PFSK-1 (cell line): ENCODE measurements at regions not wholly inside any gene's neighbourhood (a gene's known extent, or its start where the extent isn't known, plus 50 kb on each side); places are given as distances from the start of the nearest gene placed in this dataset.
A peak's percentile ranks its signal among the peaks of the same experiment; 100 is the strongest.

ENCODE experiments used
- FOXP2 ChIP-seq: optimal IDR thresholded peaks from 2 replicates; pipeline ENCODE3; 2011; ENCODE audit warnings: borderline replicate concordance, control low read depth, inconsistent platforms; ENCODE audit not compliant: insufficient read depth; ENCODE audit errors: extremely low read length, extremely low read depth
- POLR2AphosphoS5 ChIP-seq: IDR thresholded peaks from 2 replicates; pipeline ENCODE4 v1.6.1; 2012; ENCODE audit warnings: low read depth, mild to moderate bottlenecking, control low read depth, low read length, moderate library complexity
- SIN3A ChIP-seq: IDR thresholded peaks from 2 replicates; pipeline ENCODE4 v1.6.1; 2012; ENCODE audit warnings: mild to moderate bottlenecking, low read length, moderate library complexity, borderline replicate concordance; ENCODE audit not compliant: insufficient read depth
- TAF1 ChIP-seq: IDR thresholded peaks from 2 replicates; pipeline ENCODE4 v1.6.1; 2012; ENCODE audit warnings: low read length, control low read depth, borderline replicate concordance; ENCODE audit not compliant: insufficient read depth
- TF ChIP-seq, protein P1 (sequence below), 2 experiments: IDR thresholded peaks; 2 replicates each; pipeline versions ENCODE4 v1.6.1 to v1.8.0; 2011 to 2012; ENCODE audit warnings: low read depth in 2 of 2, low read length in 2 of 2, control low read depth in 1 of 2, inconsistent platforms in 1 of 2, mild to moderate bottlenecking in 1 of 2, moderate library complexity in 1 of 2; ENCODE audit not compliant: insufficient read depth in 1 of 2

- TF ChIP-seq TAF1: no peak
- TF ChIP-seq, protein P1, sequence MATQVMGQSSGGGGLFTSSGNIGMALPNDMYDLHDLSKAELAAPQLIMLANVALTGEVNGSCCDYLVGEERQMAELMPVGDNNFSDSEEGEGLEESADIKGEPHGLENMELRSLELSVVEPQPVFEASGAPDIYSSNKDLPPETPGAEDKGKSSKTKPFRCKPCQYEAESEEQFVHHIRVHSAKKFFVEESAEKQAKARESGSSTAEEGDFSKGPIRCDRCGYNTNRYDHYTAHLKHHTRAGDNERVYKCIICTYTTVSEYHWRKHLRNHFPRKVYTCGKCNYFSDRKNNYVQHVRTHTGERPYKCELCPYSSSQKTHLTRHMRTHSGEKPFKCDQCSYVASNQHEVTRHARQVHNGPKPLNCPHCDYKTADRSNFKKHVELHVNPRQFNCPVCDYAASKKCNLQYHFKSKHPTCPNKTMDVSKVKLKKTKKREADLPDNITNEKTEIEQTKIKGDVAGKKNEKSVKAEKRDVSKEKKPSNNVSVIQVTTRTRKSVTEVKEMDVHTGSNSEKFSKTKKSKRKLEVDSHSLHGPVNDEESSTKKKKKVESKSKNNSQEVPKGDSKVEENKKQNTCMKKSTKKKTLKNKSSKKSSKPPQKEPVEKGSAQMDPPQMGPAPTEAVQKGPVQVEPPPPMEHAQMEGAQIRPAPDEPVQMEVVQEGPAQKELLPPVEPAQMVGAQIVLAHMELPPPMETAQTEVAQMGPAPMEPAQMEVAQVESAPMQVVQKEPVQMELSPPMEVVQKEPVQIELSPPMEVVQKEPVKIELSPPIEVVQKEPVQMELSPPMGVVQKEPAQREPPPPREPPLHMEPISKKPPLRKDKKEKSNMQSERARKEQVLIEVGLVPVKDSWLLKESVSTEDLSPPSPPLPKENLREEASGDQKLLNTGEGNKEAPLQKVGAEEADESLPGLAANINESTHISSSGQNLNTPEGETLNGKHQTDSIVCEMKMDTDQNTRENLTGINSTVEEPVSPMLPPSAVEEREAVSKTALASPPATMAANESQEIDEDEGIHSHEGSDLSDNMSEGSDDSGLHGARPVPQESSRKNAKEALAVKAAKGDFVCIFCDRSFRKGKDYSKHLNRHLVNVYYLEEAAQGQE (IDR thresholded peaks at IDR 0.05; ENCODE audit: insufficient read depth in 1 of 2, low read depth in 2 of 2, low read length in 2 of 2): no peak
- TF ChIP-seq POLR2AphosphoS5: no peak
- no peak for TF ChIP-seq FOXP2
- no peak for TF ChIP-seq SIN3A
These were observed 78.1 kb downstream of the HFE start for GRCh38 chr6:26165261-26165790.

DNA sequence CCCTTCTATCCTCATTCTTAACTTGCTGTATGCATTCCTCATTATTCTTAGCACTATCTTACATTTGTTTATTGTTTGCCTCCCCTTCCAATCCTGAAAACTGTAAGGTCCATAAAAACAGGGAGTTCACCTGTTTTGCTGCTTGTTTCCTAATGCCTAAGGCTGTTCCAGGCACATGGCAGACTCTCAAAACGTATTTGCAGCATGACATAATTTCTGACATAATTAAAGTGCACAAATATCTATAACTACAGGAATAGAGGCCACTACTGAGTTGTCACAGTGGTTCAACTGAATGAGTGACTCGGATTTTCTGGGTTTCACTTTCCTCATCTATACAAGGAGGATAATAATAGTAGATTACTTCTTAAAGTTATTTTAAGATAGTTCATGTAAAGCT, 83.0 kb downstream of the HFE start:
- TF ChIP-seq POLR2AphosphoS5 (no peak), TAF1 (no peak), SIN3A (no peak), FOXP2 (no peak)
- TF ChIP-seq, protein P1 (IDR thresholded peaks at IDR 0.05; ENCODE audit: insufficient read depth in 1 of 2, low read depth in 2 of 2, low read length in 2 of 2): no peak

- TF ChIP-seq SIN3A (0 out of 2 replicates have a peak, but pooled peaks have one; percentile 9), FOXP2 (no peak), POLR2AphosphoS5 (no peak; the same call in 1 of the 2 replicates), TAF1 (no peak)
- TF ChIP-seq, protein P1 (IDR thresholded peaks at IDR 0.05; ENCODE audit: insufficient read depth in 1 of 2, low read depth in 2 of 2, low read length in 2 of 2): no peak
These were observed 84.0 kb downstream of the HFE start for GRCh38 chr6:26170951-26171841.

DNA sequence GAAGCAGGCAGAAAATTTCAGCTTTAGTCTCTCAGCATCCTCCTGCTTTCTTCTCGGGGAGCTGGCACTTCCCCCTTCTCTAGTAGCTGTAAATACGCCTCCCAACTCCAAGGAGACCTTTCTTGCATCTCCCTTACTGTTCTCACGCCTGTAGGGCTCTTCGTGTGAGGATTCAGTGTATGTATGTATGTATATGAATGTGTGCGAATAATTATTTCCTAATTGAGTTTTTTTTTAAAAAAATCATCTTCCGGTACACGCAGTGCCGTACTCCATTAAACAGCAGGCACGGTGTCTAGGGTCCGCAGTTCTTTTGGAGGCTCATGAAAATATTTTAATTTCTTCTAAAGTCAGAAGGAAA, 85.4 kb downstream of the HFE start:
- TF ChIP-seq POLR2AphosphoS5: no peak; the same call in 1 of the 2 replicates
- no peak for TF ChIP-seq FOXP2
- TF ChIP-seq, protein P1 (IDR thresholded peaks at IDR 0.05; ENCODE audit: insufficient read depth in 1 of 2, low read depth in 2 of 2, low read length in 2 of 2): no peak
- no peak for TF ChIP-seq TAF1
- no peak for TF ChIP-seq SIN3A
